22Rv1 (cell line): ENCODE measurements at regions not wholly inside any gene's neighbourhood (a gene's known extent, or its start where the extent isn't known, plus 50 kb on each side); places are given as distances from the start of the nearest gene placed in this dataset.

Experiments used
- CTCF ChIP-seq: fragments of 450-650 bp; IDR thresholded peaks from 2 replicates; pipeline ENCODE4 v1.5.1; 2017; ENCODE audit warnings: mild to moderate bottlenecking
- ZFX ChIP-seq: fragments of 450-650 bp; IDR thresholded peaks from 2 replicates; pipeline ENCODE4 v1.6.1; 2017; ENCODE audit warnings: antibody characterized with exemption, borderline replicate concordance

- no peak for TF ChIP-seq CTCF
- TF ChIP-seq ZFX: no peak
Measured at GRCh38 chr5:74262544-74263207, 377.9 kb downstream of the ENC1 start.
